Left ventricle myocardium superior (tissue), 1 donor: ENCODE measurements at regions not wholly inside any gene's neighbourhood (a gene's known extent, or its start where the extent isn't known, plus 50 kb on each side); places are given as distances from the start of the nearest gene placed in this dataset.
"Not testable (repeated sequence)": the region's sequence is repeated elsewhere in the genome, so short reads cannot be mapped to it uniquely, and the experiment has no call there.

Experiments used
- ATAC-seq: fragments of 200-7000 bp; cut with Tn5 transposase; one replicate; pipeline ENCODE4 v1.9.1; 2020; ENCODE audit warnings: mild to moderate bottlenecking, moderate library complexity
- DNase-seq: peaks from one replicate; pipeline ENCODE4 v3.0.0-alpha.2; 2020
- intact Hi-C: fragments of 100-400 bp; cut with micrococcal nuclease; formaldehyde crosslinking; loops from one replicate; pipeline ENCODE4 v1.11.0; 2022
- donor health status: DM: no; HTN: yes; CAD: no; lungs with severe emphysema.

GRCh38 chr3:127084401-127084990 is 101.6 kb downstream of the PLXNA1 start:
- intact Hi-C loops = no loop called here
- DNase-seq (no peak), ATAC-seq (no peak)

GRCh38 chr3:127085576-127085975 is 102.7 kb downstream of the PLXNA1 start:
- intact Hi-C loops = no loop called here
- no peak for ATAC-seq
- no peak for DNase-seq

- intact Hi-C loops, ATAC-seq: not testable (repeated sequence)
- peak; percentile 13 for DNase-seq
These were observed 103.7 kb downstream of the PLXNA1 start for GRCh38 chr3:127086591-127086990.

GRCh38 chr3:127087441-127087840 is 104.5 kb downstream of the PLXNA1 start:
- intact Hi-C loops = no loop called here
- no peak for ATAC-seq
- DNase-seq = peak; percentile 13

GRCh38 chr3:127088511-127089351 is 104.2 kb upstream of the PRR23E start:
- intact Hi-C loops = no loop called here
- peak; percentile 27 for DNase-seq
- peak; percentile 31 for ATAC-seq

GRCh38 chr3:127089486-127090145 is 103.3 kb upstream of the PRR23E start:
- peak; percentile 84 for ATAC-seq
- peak; percentile 52 for DNase-seq
- intact Hi-C loops = no loop called here

GRCh38 chr3:127090218-127091160 is 102.4 kb upstream of the PRR23E start:
- ATAC-seq = peak; percentile 35
- peak; percentile 46 for DNase-seq
- intact Hi-C loops = no loop called here

- DNase-seq (no peak), ATAC-seq (no peak)
- intact Hi-C loops = no loop called here
These were observed 101.6 kb upstream of the PRR23E start for GRCh38 chr3:127091376-127091775.

- DNase-seq (no peak), ATAC-seq (no peak)
- intact Hi-C loops = no loop called here
These were observed 100.6 kb upstream of the PRR23E start for GRCh38 chr3:127092368-127092767.

GRCh38 chr3:127092776-127093175 is 100.2 kb upstream of the PRR23E start:
- intact Hi-C loops = no loop called here
- ATAC-seq = no peak
- DNase-seq = no peak

- intact Hi-C loops = no loop called here
- DNase-seq (no peak), ATAC-seq (no peak)
These were observed 99.6 kb upstream of the PRR23E start for GRCh38 chr3:127093312-127093711.

- intact Hi-C loops = no loop called here
- DNase-seq (no peak), ATAC-seq (no peak)
These were observed 97.2 kb upstream of the PRR23E start for GRCh38 chr3:127095774-127096173.

GRCh38 chr3:127096256-127097071 is 96.5 kb upstream of the PRR23E start:
- DNase-seq = no peak
- intact Hi-C loops = no loop called here
- peak; percentile 56 for ATAC-seq

GRCh38 chr3:127097072-127097405 is 95.9 kb upstream of the PRR23E start:
- intact Hi-C loops = no loop called here
- no peak for ATAC-seq
- DNase-seq = no peak

- no peak for DNase-seq
- intact Hi-C loops = no loop called here
- no peak for ATAC-seq
These were observed 95.5 kb upstream of the PRR23E start for GRCh38 chr3:127097481-127097880.

GRCh38 chr3:127099982-127100381 is 92.9 kb upstream of the PRR23E start:
- DNase-seq = no peak
- intact Hi-C loops = no loop called here
- ATAC-seq = no peak

- intact Hi-C loops = no loop called here
- ATAC-seq (no peak), DNase-seq (no peak)
These were observed 92.2 kb upstream of the PRR23E start for GRCh38 chr3:127100459-127101410.
